ENCODE measurements at regions not wholly inside any gene's neighbourhood (a gene's known extent, or its start where the extent isn't known, plus 50 kb on each side); places are given as distances from the start of the nearest gene placed in this dataset.

GRCh38 chr9:103702572-103702971, 391.5 kb upstream of the SMC2 start:
- no peak for TF ChIP-seq CTCF (IDR thresholded peaks at IDR 0.05; ENCODE audit: low read depth, low read length)
- H3K4me3 ChIP-seq (replicated peaks in 1 of 2; ENCODE audit: low read depth in 2 of 2, low read length in 2 of 2), result no peak overlapping the region
- no peak for DNase-seq (ENCODE audit: low read depth in 2 of 2)

DNA sequence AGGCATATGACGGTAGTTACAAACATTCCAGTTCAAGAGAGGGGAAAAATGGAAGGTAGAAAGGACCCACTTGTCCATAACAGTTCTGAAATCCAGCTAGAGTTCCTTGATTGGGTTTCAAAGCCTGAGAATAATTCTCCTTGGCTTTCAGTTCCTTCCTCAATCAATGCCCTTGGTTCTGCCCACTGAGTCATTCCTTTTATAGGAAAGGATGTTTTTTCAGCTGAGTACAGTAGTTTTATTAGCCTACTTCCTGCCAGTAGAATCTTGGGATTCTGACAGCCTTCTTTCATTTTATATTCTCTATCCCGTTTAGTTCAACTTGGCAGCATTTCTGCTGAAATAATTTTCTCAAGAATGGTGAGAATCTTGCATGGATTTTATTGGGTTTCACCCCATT, 386.9 kb upstream of the SMC2 start:
- TF ChIP-seq CTCF (IDR thresholded peaks at IDR 0.05; ENCODE audit: low read depth, low read length), result no peak
- H3K4me3 ChIP-seq (replicated peaks in 1 of 2; ENCODE audit: low read depth in 2 of 2, low read length in 2 of 2), result no peak overlapping the region
- no peak for DNase-seq (ENCODE audit: low read depth in 2 of 2)

DNA sequence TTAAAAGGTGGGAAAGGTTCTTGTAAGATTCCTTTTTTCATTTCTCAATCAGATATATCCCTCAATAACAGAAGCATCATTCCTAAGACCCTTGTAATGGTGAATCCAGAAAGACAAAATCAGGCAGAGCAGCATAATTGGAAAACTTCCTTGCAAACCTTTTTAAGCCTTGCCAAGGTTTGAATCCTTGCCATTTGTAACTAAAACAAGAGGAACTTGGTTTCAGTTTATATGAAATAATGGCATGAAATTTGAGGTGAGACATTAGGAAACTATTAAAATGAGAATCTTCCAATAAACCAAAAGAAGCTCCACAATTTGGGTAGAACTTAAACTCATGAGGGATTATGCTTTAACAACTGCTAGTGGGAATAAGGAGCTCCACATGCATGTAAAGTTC, 384.7 kb upstream of the SMC2 start:
- TF ChIP-seq CTCF (IDR thresholded peaks at IDR 0.05; ENCODE audit: low read depth, low read length), result no peak
- H3K4me3 ChIP-seq (replicated peaks in 1 of 2; ENCODE audit: low read depth in 2 of 2, low read length in 2 of 2), result no peak overlapping the region
- DNase-seq (ENCODE audit: low read depth in 2 of 2), result no peak

- H3K4me3 ChIP-seq (replicated peaks in 1 of 2; ENCODE audit: low read depth in 2 of 2, low read length in 2 of 2), result no peak overlapping the region
- peak in 1 of 2 donors; percentile 77 for DNase-seq (ENCODE audit: low read depth in 2 of 2)
- no peak for TF ChIP-seq CTCF (IDR thresholded peaks at IDR 0.05; ENCODE audit: low read depth, low read length)
These were observed 380.5 kb upstream of the SMC2 start for GRCh38 chr9:103713631-103714030.

GRCh38 chr9:103714992-103715391, 379.1 kb upstream of the SMC2 start:
- DNase-seq (ENCODE audit: low read depth in 2 of 2), result no peak
- TF ChIP-seq CTCF (IDR thresholded peaks at IDR 0.05; ENCODE audit: low read depth, low read length), result no peak
- H3K4me3 ChIP-seq (replicated peaks in 1 of 2; ENCODE audit: low read depth in 2 of 2, low read length in 2 of 2), result no peak overlapping the region

- no peak for DNase-seq (ENCODE audit: low read depth in 2 of 2)
- no peak overlapping the region for H3K4me3 ChIP-seq (replicated peaks in 1 of 2; ENCODE audit: low read depth in 2 of 2, low read length in 2 of 2)
- no peak for TF ChIP-seq CTCF (IDR thresholded peaks at IDR 0.05; ENCODE audit: low read depth, low read length)
These were observed 373.1 kb upstream of the SMC2 start for GRCh38 chr9:103721056-103721455.

- TF ChIP-seq CTCF (IDR thresholded peaks at IDR 0.05; ENCODE audit: low read depth, low read length), result no peak
- DNase-seq (ENCODE audit: low read depth in 2 of 2), result no peak
- H3K4me3 ChIP-seq (replicated peaks in 1 of 2; ENCODE audit: low read depth in 2 of 2, low read length in 2 of 2), result no peak overlapping the region
These were observed 363.2 kb upstream of the SMC2 start for GRCh38 chr9:103730866-103731265.
